ENCODE measurements at regions not wholly inside any gene's neighbourhood (a gene's known extent, or its start where the extent isn't known, plus 50 kb on each side); places are given as distances from the start of the nearest gene placed in this dataset.

DNA sequence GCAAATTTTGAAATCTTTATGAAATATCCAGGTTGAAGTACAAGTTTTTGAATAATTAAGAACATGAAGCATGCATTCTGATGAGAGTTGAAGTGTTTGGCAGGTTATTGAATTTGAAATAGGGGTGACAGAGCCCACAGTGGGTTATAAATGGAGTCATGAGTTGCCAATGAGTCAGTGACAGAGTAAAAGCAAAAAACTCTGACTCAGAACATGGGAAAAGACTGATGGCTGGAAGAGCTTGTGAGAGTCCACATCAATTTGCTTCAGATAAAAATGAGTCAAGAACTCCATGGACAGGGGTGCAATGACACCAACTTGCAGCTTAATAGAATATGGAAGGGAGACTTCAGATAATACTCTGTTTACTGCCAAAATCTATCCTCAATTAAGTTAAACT, 105.3 kb downstream of the SLC6A15 start:
- DNase-seq (ENCODE audit: low read depth) = peak; percentile 20

DNA sequence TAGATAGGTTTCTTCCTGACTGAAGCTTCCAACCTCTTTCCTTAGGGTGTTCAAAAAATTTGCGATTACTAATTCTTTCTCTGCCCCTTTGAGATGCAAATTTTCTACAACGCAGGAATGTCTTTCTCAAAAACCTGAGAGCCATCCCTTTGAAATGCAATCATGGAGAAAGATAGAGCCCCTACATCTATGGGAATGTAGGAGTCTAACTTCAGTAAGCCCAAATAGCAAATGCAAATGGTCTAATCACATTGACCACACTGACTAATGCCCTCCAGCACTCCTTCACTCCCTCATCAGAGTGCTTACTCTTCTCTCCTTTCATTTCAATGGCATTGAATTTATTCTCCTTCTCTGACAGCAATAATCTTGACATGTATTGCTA, 107.1 kb downstream of the SLC6A15 start:
- DNase-seq (ENCODE audit: low read depth) = no peak

DNA sequence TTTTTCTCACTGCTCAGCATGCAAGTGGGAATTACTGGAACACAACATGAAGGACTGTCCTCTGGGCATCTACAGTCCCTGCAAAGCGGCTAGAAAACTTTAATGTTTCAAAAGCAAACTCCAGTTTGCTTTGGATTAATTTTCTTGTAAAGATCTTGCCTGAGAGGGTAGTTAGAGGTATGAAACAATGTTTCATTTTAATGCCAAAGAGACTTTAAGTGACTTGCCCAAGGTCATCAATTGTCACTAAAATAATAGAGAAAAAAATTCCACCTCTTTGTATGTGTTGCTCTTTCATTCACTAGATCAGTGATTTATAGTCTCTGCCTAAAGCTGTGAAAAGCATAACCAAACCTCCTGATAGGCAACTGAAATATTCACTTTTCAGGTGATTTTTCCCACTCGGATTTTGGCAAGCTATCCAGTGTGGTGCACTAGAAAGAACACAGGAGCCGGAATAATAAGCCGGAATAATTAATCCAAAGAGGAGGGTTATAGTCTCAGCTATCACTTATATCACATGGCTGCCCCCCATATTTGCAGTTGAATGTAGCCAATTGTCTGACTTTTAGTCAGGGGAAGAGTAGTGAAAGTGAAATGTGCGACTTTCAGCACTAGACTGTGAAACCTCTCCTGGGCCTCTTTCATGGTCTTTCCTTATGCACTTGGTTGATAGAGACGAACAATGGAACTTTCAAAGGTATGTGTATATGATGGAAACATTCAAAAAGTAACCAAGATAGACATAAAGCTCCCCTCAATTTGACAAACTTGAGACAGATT, 107.7 kb downstream of the SLC6A15 start:
- no peak for DNase-seq (ENCODE audit: low read depth)

DNA sequence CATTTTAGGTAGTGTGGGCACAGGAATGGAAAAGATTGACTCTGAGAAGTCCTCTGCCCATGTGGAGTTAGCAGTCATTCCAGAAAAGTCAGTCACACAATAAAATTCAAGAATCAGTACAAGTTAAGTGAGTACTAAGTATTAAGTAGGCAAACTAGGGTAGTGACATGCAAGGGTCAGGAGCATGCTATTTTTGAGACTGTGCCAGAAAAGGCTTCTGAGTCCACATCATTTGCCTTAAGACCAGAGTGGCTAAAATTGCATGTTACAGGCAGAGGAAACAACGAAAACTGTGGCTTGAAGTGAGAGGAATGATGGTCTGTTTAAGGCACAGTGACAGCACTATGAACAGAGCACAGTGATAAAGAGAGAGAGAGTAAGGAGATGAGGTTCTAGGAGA, 108.9 kb downstream of the SLC6A15 start:
- no peak for DNase-seq (ENCODE audit: low read depth)

DNA sequence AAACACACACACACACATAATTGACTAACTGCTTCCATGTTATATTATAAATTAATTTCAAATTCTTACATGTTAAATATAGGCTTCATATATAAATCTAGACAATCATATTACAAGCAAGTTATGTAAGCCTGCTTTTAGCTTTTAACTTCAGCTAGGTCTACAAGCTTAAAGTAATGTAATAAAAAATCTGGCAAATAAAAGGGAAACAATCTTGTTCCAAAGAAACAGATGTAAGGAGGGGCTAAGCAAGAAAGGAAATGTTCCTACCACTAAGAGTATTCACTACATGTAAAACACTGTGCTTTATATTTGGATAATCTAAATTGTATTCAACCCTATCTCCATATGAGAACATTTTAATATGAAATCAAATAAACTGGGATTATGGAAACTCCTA, 110.4 kb downstream of the SLC6A15 start:
- no peak for DNase-seq (ENCODE audit: low read depth)

DNA sequence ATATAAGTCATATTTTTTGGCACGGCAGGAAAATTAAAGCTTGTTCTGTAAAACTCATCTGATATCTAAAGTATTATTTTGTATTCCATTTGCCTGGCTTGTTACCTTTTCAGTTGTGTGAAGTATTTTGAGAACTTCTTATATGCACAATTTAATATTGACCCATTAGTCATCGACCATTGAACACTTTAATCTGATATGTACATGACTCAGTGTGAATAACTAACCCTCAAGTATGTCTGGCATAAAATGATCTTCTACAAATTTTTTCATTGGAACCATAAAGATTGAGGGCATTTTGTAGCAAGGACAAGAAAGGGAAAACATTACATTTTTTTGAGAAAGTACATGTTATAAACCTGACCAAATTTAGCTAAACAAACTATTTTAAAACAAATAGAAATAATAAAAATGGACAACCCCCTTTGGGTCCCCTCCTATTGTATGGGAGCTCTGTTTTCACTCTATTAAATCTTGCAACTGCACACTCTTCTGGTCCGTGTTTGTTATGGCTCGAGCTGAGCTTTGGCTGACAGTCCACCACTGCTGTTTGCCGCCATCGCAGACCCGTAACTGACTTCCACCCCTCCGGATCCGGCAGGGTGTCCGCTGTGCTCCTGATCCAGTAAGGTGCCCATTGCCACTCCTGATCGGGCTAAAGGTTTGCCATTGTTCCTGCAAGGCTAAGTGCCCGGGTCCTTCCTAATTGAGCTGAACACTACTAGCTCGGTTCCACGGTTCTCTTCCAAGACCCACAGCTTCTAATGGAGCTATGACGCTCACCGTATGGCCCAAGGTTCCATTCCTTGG, 118.8 kb downstream of the SLC6A15 start:
- DNase-seq (ENCODE audit: low read depth) = peak; percentile 21

DNA sequence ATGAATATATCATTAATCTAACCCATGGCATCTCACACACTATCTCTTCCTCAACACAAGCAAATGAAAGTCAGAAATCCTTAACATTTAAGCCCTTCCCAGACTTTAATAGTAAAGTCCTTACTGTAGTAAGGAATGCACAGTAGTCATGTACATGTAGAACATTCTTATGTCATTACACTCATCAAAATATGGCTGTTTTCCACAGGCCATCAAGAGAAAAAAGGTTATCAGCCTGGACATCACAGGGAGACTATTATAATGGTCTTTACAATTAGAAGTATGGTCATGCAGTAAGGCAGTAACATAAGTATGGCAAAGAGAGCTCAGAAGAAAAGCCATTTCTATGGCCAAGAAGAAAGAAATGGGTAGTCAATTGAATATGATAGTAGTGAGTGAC, 121.2 kb downstream of the SLC6A15 start:
- no peak for DNase-seq (ENCODE audit: low read depth)

DNA sequence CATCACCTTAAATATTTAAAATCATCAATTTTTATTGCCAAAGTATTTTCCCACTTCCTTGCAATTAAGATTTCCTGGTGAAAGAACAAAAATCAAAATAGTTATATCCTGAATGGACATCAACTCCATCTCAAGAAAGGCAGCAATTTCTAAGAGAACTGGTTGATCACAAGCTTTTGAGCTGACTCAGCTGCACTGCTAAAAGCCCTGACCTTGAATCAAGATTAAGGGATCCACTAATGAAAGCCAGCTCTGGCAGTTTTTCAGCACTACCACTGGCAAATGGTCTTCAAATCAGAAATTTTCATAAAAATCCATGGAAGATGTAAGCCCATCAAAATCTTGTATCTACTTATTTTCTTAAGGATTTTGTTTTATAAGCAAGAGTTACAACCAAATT, 123.4 kb downstream of the SLC6A15 start:
- no peak for DNase-seq (ENCODE audit: low read depth)

DNA sequence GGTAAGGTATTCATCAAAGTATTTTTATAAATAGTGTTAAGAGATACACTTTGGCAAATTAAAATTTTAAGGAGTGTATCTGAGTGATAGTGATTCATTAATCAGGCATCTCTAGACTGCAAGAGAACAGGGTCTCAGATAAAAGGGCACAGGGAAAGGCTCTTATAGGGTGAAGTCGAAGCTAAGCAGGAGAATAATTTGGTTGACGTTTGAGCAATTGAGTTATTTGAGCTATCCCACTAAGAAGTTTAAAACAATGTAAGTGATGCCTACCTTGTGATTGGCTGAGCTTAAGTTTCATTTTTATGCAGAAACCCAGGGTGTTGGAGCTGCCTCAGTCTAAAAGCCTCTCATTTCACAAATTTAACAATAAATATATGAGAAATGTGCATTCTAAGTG, 125.3 kb downstream of the SLC6A15 start:
- no peak for DNase-seq (ENCODE audit: low read depth)

DNA sequence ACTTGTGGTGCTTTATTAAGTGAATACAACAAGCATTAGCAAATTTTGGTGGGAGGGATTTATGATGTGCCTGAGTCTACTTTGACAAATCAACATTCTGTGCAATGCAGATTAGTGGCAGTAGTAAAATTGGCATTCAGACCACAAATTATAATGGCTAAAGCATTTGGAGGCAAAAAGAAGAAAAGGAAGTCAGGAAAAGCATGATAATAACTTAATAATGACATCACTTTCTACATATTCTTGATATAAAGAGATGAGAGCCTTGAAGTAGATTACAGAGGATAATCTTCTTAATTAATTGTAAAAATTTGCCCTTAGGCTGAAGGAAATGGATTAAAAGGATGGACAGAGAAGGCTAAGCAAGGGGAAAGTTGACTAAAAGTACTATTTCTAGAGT, 126.0 kb downstream of the SLC6A15 start:
- DNase-seq (ENCODE audit: low read depth) = no peak

DNA sequence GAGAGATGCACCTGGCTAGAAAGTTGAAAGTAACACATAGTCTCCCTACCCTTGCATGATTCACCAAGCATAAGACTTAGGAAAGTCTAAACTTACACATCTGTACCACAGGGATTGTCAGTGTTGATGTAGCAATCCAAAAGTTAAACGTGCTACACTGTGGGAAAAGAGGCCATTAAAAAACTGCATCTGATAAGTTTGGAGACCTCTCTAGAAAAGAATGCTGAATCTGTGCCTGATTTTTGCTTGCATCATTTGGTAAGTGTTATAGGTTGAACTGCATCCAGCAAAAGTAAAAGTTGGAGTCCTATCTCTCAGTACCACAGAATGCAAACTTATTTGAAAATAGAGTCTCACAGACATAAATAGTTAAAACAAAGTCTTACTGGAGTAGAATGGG, 126.6 kb downstream of the SLC6A15 start:
- no peak for DNase-seq (ENCODE audit: low read depth)

DNA sequence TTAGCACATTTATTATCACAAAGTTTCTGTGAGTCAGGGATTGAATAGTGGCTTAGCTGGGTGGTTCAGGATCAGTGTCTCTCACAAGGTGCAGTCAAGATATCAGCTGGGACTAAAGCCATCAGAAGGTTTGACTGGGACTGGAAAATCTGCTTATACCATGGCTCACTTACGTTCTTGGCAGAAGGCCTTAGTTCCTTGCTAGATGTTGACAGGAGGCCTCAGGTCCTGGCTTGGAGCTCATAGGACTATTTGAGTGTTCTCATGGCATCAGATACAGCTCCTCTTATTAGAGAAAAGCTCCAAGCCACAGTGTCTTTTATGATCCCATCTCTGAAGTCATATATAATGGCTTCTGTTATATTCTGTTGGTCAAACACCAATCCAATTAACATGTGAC, 127.3 kb downstream of the SLC6A15 start:
- DNase-seq (ENCODE audit: low read depth) = no peak

DNA sequence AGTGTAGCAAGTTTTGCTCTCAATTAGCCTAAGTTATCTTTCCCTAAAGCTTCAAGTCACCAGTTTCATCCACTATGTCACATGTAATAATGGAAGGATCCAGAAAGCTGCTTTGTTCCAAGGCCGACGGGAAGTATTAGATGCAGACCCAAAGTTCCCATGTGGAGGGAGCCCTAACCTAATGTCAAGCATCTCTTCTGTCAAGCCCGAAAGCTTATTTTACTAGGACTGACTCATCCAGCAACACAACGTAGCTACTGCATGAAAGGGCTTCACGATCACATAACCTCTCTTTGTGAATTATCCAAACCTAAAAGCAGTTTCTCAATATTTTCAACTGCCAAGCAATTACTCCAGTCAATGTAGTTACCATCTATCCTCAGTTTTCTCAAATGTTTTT, 133.4 kb downstream of the SLC6A15 start:
- no peak for DNase-seq (ENCODE audit: low read depth)

DNA sequence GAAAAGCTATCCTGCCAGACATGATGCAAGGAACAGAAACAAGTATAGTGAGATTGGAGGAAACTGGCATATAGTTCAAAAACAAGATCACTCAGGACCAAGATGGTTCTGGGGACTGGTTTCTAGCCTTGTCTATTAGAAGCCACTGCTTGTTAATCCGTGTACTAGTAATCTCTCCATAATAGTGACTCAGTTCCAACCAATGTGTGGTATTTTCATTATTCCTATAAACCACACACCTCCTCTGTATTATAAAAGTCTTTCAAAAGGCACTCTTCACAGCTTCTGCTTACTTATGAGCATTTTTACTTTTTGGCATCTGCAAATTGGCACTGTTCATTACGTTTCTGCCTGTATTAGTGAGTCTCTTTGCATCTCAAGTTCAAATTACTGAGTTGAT, 140.3 kb downstream of the SLC6A15 start:
- peak; percentile 9 for DNase-seq (ENCODE audit: low read depth)

DNA sequence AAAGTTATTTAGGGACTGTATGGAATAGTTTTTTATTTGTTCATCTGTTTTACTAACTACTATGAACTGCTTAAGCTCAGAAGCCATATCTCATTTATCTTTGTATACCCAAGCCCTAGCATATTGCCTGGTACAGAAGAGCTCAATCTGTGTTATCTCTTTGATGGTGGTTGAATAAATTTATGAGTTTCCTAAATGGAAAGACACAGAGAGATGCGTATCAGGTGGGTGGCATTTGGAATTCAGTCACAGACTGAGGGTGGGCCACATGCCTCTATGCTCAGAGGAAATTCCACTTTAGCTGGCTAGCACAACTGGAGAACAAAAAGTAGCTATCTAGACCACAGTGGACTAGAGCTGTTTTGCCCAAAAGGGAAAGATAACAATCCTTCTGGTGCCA, 145.5 kb downstream of the SLC6A15 start:
- no peak for DNase-seq (ENCODE audit: low read depth)

DNA sequence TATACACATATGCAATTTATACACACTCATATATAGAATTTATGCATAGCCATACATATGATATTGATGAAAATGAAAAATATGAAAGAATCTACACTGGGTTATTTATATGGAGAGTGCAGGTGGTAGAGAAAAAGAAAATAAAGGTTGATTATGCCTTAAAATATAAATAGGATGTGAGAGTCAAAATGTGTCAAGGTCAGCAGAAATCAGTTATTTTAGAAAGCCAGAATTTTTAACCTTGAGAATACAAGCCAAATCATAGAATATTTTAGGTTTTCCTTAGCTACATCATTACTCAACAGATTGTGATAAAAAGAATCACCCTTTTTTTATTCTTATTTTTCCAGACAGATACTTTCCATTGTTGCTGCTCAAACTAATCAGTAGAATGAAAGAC, 146.2 kb downstream of the SLC6A15 start:
- DNase-seq (ENCODE audit: low read depth) = no peak

DNA sequence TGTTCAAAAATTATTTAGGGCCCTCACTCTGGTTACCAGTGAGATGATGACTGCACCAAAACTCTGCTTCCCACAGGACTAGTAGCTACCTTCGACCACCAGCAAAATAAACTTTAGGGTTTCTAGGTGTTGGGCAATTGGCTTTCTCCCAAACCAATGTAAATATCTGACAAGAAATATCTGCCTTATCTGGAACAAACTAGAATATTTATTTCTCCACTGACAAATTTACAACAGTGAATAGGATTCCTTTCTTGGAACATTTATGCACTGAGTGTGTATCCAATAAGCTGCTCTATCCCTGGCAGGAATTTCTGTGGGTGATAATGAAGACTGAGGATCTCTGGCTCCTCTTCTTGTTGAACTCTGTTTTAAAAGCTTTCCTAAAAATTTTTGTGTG, 148.6 kb downstream of the SLC6A15 start:
- DNase-seq (ENCODE audit: low read depth) = no peak

DNA sequence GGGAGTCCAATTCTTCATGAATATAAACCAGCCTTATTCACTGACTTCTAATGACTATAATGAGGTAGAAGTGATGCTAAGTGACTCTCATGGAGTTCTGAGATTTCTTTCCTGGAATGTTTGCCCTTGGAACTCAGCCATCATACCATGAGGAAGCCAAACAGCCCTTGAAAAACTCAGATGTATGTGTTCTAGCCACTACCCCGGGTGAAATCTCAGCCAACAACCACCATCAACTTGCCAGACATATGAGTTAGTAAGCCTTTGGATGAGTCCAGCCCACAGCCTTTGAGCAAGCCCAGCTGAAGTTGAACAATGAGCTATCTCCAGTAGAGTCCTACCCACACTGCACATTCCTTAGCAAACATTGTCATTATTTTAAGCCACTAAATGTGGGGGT, 149.5 kb downstream of the SLC6A15 start:
- DNase-seq (ENCODE audit: low read depth) = no peak

DNA sequence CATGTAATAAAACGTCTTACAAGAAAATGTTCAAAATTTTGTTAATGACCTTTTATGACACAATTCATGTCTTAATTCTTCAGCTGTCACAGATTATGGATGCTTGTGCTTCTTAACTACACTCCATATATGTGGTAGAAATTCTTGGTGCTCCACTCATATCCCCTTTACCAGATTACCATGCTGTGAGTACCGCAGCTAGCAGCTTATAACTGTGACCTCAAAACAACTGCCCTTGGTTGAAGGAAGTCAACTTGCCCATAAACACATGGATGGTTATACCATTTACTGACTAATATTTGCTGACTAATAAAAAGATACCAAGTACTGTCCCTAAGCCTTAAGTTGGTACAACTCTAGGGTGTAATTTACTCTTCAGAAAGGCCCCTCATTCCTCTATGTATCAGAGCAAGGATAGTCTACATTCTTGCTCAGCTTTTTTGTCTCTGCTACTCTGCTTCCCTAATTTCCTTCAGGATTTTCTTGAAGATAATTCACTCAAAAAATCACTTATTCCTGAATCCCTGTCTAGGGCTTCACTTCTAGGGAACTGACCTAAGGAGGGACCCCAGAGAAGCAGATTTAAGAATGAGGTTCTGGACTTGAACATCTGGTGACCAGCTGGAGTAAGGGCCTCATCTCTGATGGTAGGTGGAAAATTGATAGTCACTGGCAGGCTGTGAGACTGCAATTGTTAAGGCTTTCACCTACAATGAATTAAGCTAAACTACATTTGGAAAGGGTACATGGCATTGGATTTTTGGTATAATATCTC, 152.3 kb downstream of the SLC6A15 start:
- no peak for DNase-seq (ENCODE audit: low read depth)

DNA sequence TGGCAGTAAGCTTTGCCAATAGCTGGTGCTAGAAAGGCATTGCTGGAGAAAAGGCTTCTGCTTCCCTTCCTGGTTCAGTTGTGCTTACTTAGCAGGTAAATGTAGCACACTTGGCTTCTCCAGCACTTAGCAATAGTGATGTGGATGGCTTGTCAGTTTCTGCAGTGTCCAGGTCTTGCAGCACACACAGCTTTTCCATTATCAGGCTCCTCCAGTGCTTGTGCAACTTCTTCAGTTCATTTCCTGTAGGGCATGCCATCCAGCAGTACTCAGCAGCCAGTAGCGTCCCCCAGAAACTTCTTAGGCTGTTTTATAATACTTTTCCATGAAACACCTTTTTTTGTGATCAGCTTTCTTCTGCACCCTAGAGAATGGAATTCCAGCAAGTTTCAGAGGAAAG, 154.6 kb downstream of the SLC6A15 start:
- DNase-seq (ENCODE audit: low read depth) = peak; percentile 1

DNA sequence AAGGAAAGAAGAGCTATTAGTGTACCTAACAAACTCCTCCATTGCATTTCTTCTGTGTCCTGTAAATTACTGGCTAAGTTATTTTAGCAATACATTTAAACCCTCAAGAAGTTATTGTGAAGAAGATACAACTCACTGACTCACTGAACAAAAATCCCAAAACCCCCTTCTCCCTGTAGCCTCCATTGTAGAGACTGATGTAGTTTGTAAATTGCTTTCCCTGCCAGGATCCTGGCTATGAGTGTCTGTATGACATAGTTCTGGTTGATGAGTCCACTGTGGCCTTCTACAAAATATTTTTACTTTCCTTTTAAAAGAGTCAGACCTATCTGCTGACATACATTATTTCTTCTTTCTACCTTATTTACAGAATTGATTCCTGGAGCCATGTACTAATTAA, 155.6 kb downstream of the SLC6A15 start:
- DNase-seq (ENCODE audit: low read depth) = peak; percentile 5

DNA sequence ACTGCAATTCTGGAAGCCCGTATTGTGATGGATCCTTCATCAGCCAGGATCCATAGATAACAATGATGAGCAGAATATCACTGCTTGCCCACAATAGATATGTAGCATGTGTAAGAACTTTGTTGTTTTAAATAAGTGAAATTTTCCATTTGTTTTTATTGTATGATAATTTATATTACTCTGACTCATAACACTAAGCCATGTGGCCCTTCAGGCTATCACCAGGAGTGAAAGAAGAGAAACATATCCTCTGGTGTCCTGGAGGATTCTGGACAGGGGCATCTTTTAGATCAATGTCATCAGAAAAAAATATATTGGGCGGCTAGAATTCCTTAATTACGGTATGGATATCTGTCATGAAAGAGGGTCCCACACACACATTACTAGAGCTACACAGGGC, 167.5 kb downstream of the SLC6A15 start:
- no peak for DNase-seq (ENCODE audit: low read depth)

DNA sequence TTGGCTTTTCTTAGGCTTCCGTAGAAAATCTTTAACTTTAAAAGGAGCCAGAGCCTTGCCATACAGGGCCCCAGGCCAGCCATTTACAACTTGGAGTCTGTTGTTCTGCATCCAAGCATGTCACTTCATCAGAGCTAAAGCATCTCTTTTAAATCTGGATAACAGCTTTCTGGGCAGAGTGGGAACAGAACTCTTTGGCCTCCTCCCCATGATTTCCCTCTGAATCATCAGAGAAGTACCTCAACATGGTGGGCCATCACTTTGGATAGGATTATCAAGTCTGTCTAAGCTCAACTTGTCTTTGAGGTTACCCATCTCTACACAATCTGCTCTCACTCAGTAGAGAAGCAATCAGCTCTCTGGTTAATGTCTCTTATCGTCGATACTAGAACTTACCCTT, 170.9 kb downstream of the SLC6A15 start:
- DNase-seq (ENCODE audit: low read depth) = no peak
